ENCODE measurements at regions not wholly inside any gene's neighbourhood (a gene's known extent, or its start where the extent isn't known, plus 50 kb on each side); places are given as distances from the start of the nearest gene placed in this dataset.

- DNase-seq, result no peak
These were observed 411.4 kb downstream of the CCDC91 start for GRCh38 chr12:28601570-28602058.

- DNase-seq, result no peak
These were observed 412.5 kb downstream of the CCDC91 start for GRCh38 chr12:28602786-28603185.

- no peak for DNase-seq
These were observed 413.0 kb downstream of the CCDC91 start for GRCh38 chr12:28603239-28603638.

- no peak for DNase-seq
These were observed 413.5 kb downstream of the CCDC91 start for GRCh38 chr12:28603801-28604200.

GRCh38 chr12:28604240-28604639 is 414.0 kb downstream of the CCDC91 start:
- DNase-seq, result no peak

- DNase-seq, result no peak
These were observed 416.8 kb downstream of the CCDC91 start for GRCh38 chr12:28606967-28607557.

GRCh38 chr12:28610401-28611114 is 420.3 kb downstream of the CCDC91 start:
- no peak for DNase-seq

- DNase-seq, result no peak
These were observed 420.8 kb downstream of the CCDC91 start for GRCh38 chr12:28611115-28611435.

- no peak for DNase-seq
These were observed 421.2 kb downstream of the CCDC91 start for GRCh38 chr12:28611449-28611848.

GRCh38 chr12:28618171-28618570 is 427.9 kb downstream of the CCDC91 start:
- DNase-seq, result no peak

GRCh38 chr12:28618772-28619171 is 428.5 kb downstream of the CCDC91 start:
- no peak for DNase-seq

- no peak for DNase-seq
These were observed 430.0 kb downstream of the CCDC91 start for GRCh38 chr12:28620281-28620680.

- no peak for DNase-seq
These were observed 432.1 kb downstream of the CCDC91 start for GRCh38 chr12:28622406-28622805.

GRCh38 chr12:28626504-28626903 is 436.2 kb downstream of the CCDC91 start:
- no peak for DNase-seq

GRCh38 chr12:28629691-28630090 is 439.4 kb downstream of the CCDC91 start:
- no peak for DNase-seq

GRCh38 chr12:28631831-28632230 is 441.6 kb downstream of the CCDC91 start:
- no peak for DNase-seq

- no peak for DNase-seq
These were observed 450.3 kb downstream of the CCDC91 start for GRCh38 chr12:28640519-28640918.

- DNase-seq, result no peak
These were observed 455.2 kb downstream of the CCDC91 start for GRCh38 chr12:28645436-28645835.

GRCh38 chr12:28645891-28646290 is 455.6 kb downstream of the CCDC91 start:
- no peak for DNase-seq

GRCh38 chr12:28650906-28651305 is 460.6 kb downstream of the CCDC91 start:
- DNase-seq, result no peak

GRCh38 chr12:28652239-28652638 is 462.0 kb downstream of the CCDC91 start:
- no peak for DNase-seq

- no peak for DNase-seq
These were observed 467.1 kb upstream of the FAR2 start for GRCh38 chr12:28681980-28682379.

- DNase-seq, result no peak
These were observed 465.7 kb upstream of the FAR2 start for GRCh38 chr12:28683366-28683765.

- no peak for DNase-seq
These were observed 459.5 kb upstream of the FAR2 start for GRCh38 chr12:28689398-28690175.
